ENCODE measurements at regions not wholly inside any gene's neighbourhood (a gene's known extent, or its start where the extent isn't known, plus 50 kb on each side); places are given as distances from the start of the nearest gene placed in this dataset.

- peak overlapping the region; percentile 77 for H3K9ac ChIP-seq (replicated peaks; ENCODE audit: extremely low read depth, insufficient read depth, low read length)
- H3K9me3 ChIP-seq (replicated peaks; ENCODE audit: control insufficient read depth, insufficient read depth, low read length): no peaks in the 10 kb centered on the region
- H3K27ac ChIP-seq (ENCODE audit: insufficient read depth, low read depth, low read length): peak overlapping the region; percentile 97
- intact Hi-C loops (cut with micrococcal nuclease): loop anchor here (1.0 to 2.0 kb wide), 4 partner anchors 109 to 267 kb away; no protein-coding TSS in a partner anchor
- ChIA-PET POLR2A (no interaction called here), CTCF (interaction anchor here (0.6 to 1.2 kb wide), 5 partner anchors 11 to 278 kb away, joined by 3 to 6 read pairs (median 4); no protein-coding TSS in a partner anchor)
- no peaks in the 10 kb centered on the region for H3K27me3 ChIP-seq (ENCODE audit: control insufficient read depth in 2 of 2, insufficient read depth in 2 of 2, low read length in 2 of 2)
- H3K36me3 ChIP-seq (ENCODE audit: control insufficient read depth in 2 of 2, extremely low read depth in 1 of 2, insufficient read depth in 2 of 2, low read length in 2 of 2): no peaks in the 10 kb centered on the region
- DNase-seq (ENCODE audit: low read depth, low spot score) (peak; percentile 84), FAIRE-seq (peak; percentile 63)
- peaks cover 38% of the 10 kb centered on the region for H3K4me1 ChIP-seq (ENCODE audit: control insufficient read depth, extremely low read depth, insufficient read depth, low read length)
- peak overlapping the region; percentile 48 for H3K4me2 ChIP-seq (ENCODE audit: insufficient read depth, low read length)
- H2AFZ ChIP-seq (ENCODE audit: low read depth, low read length): peak overlapping the region; percentile 23
- no peak for TF ChIP-seq EZH2 (IDR thresholded peaks at IDR 0.05; ENCODE audit: borderline replicate concordance, low read depth, low read length, severe bottlenecking)
- TF ChIP-seq GATA2 (IDR thresholded peaks at IDR 0.05; ENCODE audit: insufficient read depth, insufficient read length, low read depth, low read length): no peak
- TF ChIP-seq MYC (IDR thresholded peaks at IDR 0.05; ENCODE audit: low read depth, low read length): no peak
- TF ChIP-seq JUN (IDR thresholded peaks at IDR 0.05; ENCODE audit: borderline replicate concordance, insufficient read depth, insufficient read length, low read depth): peak; percentile 95
- no peak for TF ChIP-seq POLR2A (IDR thresholded peaks at IDR 0.05; ENCODE audit: low read depth, low read length)
- TF ChIP-seq, protein P1, sequence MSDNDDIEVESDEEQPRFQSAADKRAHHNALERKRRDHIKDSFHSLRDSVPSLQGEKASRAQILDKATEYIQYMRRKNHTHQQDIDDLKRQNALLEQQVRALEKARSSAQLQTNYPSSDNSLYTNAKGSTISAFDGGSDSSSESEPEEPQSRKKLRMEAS (IDR thresholded peaks at IDR 0.05; ENCODE audit: insufficient read depth, insufficient read length): no peak
- peak; percentile 77 for TF ChIP-seq FOS (IDR thresholded peaks at IDR 0.05; ENCODE audit: borderline replicate concordance, insufficient read depth, low read length)
- no peak for TF ChIP-seq POLR2AphosphoS5 (IDR thresholded peaks at IDR 0.05; ENCODE audit: insufficient read depth, low read depth, low read length)
- no peaks in the 10 kb centered on the region for H4K20me1 ChIP-seq (replicated peaks; ENCODE audit: control insufficient read depth, extremely low read depth, insufficient read depth, low read length)
- no peak overlapping the region for H3K4me3 ChIP-seq (replicated peaks in 1 of 3; ENCODE audit: insufficient read depth in 1 of 3, low read depth in 1 of 3, low read length in 3 of 3)
- H3K9me1 ChIP-seq (replicated peaks; ENCODE audit: control insufficient read depth, extremely low read depth, insufficient read depth, low read length): no peaks in the 10 kb centered on the region
- dilution Hi-C loops (cut with MboI; ENCODE audit: extremely low pct_ligation_motif_present, low sequenced_read_pairs): no loop called here
- BruUV-seq (replicated peaks): TSS peak; percentile 57
- no peaks in the 10 kb centered on the region for H3K79me2 ChIP-seq (ENCODE audit: control insufficient read depth, insufficient read depth, low read length)
Measured at GRCh38 chr4:145279122-145279960, 99.0 kb upstream of the OTUD4 start.

Data from endothelial cell of umbilical vein (primary cell).